ENCODE measurements at regions not wholly inside any gene's neighbourhood (a gene's known extent, or its start where the extent isn't known, plus 50 kb on each side); places are given as distances from the start of the nearest gene placed in this dataset.

- WGBS, 3 donors, result 82 to 88% (median 82%) methylated on average over 11 of the region's 11 CpGs
- no peak for DNase-seq
- no peak overlapping the region for H3K27ac ChIP-seq (ENCODE audit: low read depth in 1 of 3, low read length in 2 of 3)
- H3K27me3 ChIP-seq (ENCODE audit: control insufficient read depth in 3 of 3, insufficient read depth in 3 of 3, low read length in 3 of 3), result no peaks in the 10 kb centered on the region
- no peak for FAIRE-seq
- no peaks in the 10 kb centered on the region for H3K36me3 ChIP-seq (ENCODE audit: control insufficient read depth in 3 of 3, insufficient read depth in 2 of 3, low read depth in 1 of 3, low read length in 3 of 3)
- no peaks in the 10 kb centered on the region for H3K9me3 ChIP-seq (ENCODE audit: control insufficient read depth in 2 of 2, insufficient read depth in 1 of 2, low read depth in 1 of 2, low read length in 1 of 2)
- no peaks in the 10 kb centered on the region for H3K4me1 ChIP-seq (ENCODE audit: control insufficient read depth in 3 of 3, insufficient read depth in 2 of 3, low read depth in 1 of 3, low read length in 2 of 3)
- H3K4me3 ChIP-seq (ENCODE audit: low read depth in 1 of 3, low read length in 3 of 3), result no peak overlapping the region
Observed at GRCh38 chr11:131193031-131193501, 177.3 kb upstream of the NTM start.

GRCh38 chr11:131194726-131195125 is 175.7 kb upstream of the NTM start:
- FAIRE-seq (no peak), DNase-seq (no peak)
- H3K4me3 ChIP-seq (ENCODE audit: low read depth in 1 of 3, low read length in 3 of 3), result no peak overlapping the region
- H3K36me3 ChIP-seq (ENCODE audit: control insufficient read depth in 3 of 3, insufficient read depth in 2 of 3, low read depth in 1 of 3, low read length in 3 of 3), result no peaks in the 10 kb centered on the region
- no peaks in the 10 kb centered on the region for H3K9me3 ChIP-seq (ENCODE audit: control insufficient read depth in 2 of 2, insufficient read depth in 1 of 2, low read depth in 1 of 2, low read length in 1 of 2)
- no peaks in the 10 kb centered on the region for H3K27me3 ChIP-seq (ENCODE audit: control insufficient read depth in 3 of 3, insufficient read depth in 3 of 3, low read length in 3 of 3)
- WGBS, 3 donors, result 79 to 86% (median 85%) methylated on average over 6 of the region's 6 CpGs
- H3K4me1 ChIP-seq (ENCODE audit: control insufficient read depth in 3 of 3, insufficient read depth in 2 of 3, low read depth in 1 of 3, low read length in 2 of 3), result no peaks in the 10 kb centered on the region
- no peak overlapping the region for H3K27ac ChIP-seq (ENCODE audit: low read depth in 1 of 3, low read length in 2 of 3)

- H3K9me3 ChIP-seq (ENCODE audit: control insufficient read depth in 2 of 2, insufficient read depth in 1 of 2, low read depth in 1 of 2, low read length in 1 of 2), result no peaks in the 10 kb centered on the region
- FAIRE-seq (no peak), DNase-seq (peak; percentile 10 to 30)
- no peaks in the 10 kb centered on the region for H3K27me3 ChIP-seq (ENCODE audit: control insufficient read depth in 3 of 3, insufficient read depth in 3 of 3, low read length in 3 of 3)
- 7 to 32% (median 23%) methylated on average over 11 of the region's 11 CpGs for WGBS, 3 donors
- no peak overlapping the region for H3K27ac ChIP-seq (ENCODE audit: low read depth in 1 of 3, low read length in 2 of 3)
- H3K36me3 ChIP-seq (ENCODE audit: control insufficient read depth in 3 of 3, insufficient read depth in 2 of 3, low read depth in 1 of 3, low read length in 3 of 3), result no peaks in the 10 kb centered on the region
- no peaks in the 10 kb centered on the region for H3K4me1 ChIP-seq (ENCODE audit: control insufficient read depth in 3 of 3, insufficient read depth in 2 of 3, low read depth in 1 of 3, low read length in 2 of 3)
- H3K4me3 ChIP-seq (ENCODE audit: low read depth in 1 of 3, low read length in 3 of 3), result no peak overlapping the region
Observed at GRCh38 chr11:131195661-131196517, 174.5 kb upstream of the NTM start.

DNA sequence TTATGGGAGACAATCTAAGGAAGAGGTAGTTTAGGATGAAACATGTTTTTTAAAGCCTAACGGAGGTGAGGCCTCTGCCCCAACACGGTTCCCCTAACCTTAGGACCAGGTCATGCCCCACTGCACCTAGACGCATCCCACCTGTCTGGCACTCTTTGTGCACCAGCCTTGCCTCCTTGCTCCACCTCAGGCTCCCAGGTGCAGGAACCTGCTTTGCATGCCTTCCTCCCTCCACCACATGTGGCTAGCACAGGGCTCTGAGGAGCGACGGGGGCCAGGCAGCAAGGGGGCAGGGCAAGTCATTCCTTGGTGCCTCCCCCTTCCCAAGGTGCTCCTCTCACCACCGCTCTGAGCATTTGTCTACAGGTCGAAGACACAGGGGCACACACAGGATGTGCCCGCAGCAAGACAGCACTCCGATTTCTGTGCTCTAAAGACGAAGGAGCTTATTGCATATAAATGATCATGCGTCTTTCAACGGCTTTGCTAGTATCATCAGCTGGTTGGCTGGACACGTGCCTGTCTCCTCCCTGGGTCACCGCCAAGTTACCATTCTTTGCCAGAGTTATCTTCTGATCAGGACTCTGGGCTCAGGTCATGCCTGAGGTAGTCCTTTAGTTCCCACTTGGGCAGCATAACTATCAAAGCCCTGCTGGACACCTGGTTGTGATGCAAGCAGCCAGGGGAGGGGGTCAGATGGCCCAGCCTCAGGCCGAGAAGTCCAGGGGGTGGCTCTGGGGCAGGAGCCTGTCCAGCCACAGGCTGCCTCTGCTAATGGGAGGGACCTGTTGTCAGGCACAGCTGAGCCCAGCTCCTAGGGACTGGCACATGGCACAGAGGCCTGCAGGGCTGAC is 172.0 kb upstream of the NTM start:
- 54 to 84% (median 72%) methylated on average over 15 of the region's 15 CpGs for WGBS, 3 donors
- no peak overlapping the region for H3K4me3 ChIP-seq (ENCODE audit: low read depth in 1 of 3, low read length in 3 of 3)
- no peaks in the 10 kb centered on the region for H3K9me3 ChIP-seq (ENCODE audit: control insufficient read depth in 2 of 2, insufficient read depth in 1 of 2, low read depth in 1 of 2, low read length in 1 of 2)
- no peak for DNase-seq
- no peak for FAIRE-seq
- H3K4me1 ChIP-seq (ENCODE audit: control insufficient read depth in 3 of 3, insufficient read depth in 2 of 3, low read depth in 1 of 3, low read length in 2 of 3), result no peaks in the 10 kb centered on the region
- no peaks in the 10 kb centered on the region for H3K27me3 ChIP-seq (ENCODE audit: control insufficient read depth in 3 of 3, insufficient read depth in 3 of 3, low read length in 3 of 3)
- no peak overlapping the region for H3K27ac ChIP-seq (ENCODE audit: low read depth in 1 of 3, low read length in 2 of 3)
- no peaks in the 10 kb centered on the region for H3K36me3 ChIP-seq (ENCODE audit: control insufficient read depth in 3 of 3, insufficient read depth in 2 of 3, low read depth in 1 of 3, low read length in 3 of 3)

DNA sequence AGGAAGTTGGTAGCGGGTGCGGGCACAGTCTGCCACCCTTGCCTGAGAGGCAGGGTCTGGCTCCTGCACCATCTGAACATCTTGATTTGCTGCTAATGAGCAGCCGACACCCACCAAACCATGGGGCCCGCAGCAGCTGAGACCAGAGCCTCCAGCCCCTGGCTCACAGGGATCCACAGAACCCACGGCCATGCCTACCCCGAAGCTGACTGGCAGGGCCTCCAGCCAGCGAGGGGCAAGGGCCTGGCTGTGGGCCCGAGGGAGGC is 171.5 kb upstream of the NTM start:
- 89 to 91% (median 90%) methylated on average over 8 of the region's 8 CpGs for WGBS, 3 donors
- Histone ChIP-seq H3K9me3 (ENCODE audit: control insufficient read depth in 2 of 2, insufficient read depth in 1 of 2, low read depth in 1 of 2, low read length in 1 of 2) (no peaks in the 10 kb centered on the region), H3K27ac (ENCODE audit: low read depth in 1 of 3, low read length in 2 of 3) (no peak overlapping the region), H3K27me3 (ENCODE audit: control insufficient read depth in 3 of 3, insufficient read depth in 3 of 3, low read length in 3 of 3) (no peaks in the 10 kb centered on the region), H3K4me3 (ENCODE audit: low read depth in 1 of 3, low read length in 3 of 3) (no peak overlapping the region), H3K4me1 (ENCODE audit: control insufficient read depth in 3 of 3, insufficient read depth in 2 of 3, low read depth in 1 of 3, low read length in 2 of 3) (no peaks in the 10 kb centered on the region), H3K36me3 (ENCODE audit: control insufficient read depth in 3 of 3, insufficient read depth in 2 of 3, low read depth in 1 of 3, low read length in 3 of 3) (no peaks in the 10 kb centered on the region)
- FAIRE-seq (no peak), DNase-seq (no peak)

- DNase-seq (no peak), FAIRE-seq (no peak)
- Histone ChIP-seq H3K27ac (ENCODE audit: low read depth in 1 of 3, low read length in 2 of 3) (no peak overlapping the region), H3K4me1 (ENCODE audit: control insufficient read depth in 3 of 3, insufficient read depth in 2 of 3, low read depth in 1 of 3, low read length in 2 of 3) (no peaks in the 10 kb centered on the region), H3K4me3 (ENCODE audit: low read depth in 1 of 3, low read length in 3 of 3) (no peak overlapping the region), H3K9me3 (ENCODE audit: control insufficient read depth in 2 of 2, insufficient read depth in 1 of 2, low read depth in 1 of 2, low read length in 1 of 2) (no peaks in the 10 kb centered on the region), H3K36me3 (ENCODE audit: control insufficient read depth in 3 of 3, insufficient read depth in 2 of 3, low read depth in 1 of 3, low read length in 3 of 3) (no peaks in the 10 kb centered on the region), H3K27me3 (ENCODE audit: control insufficient read depth in 3 of 3, insufficient read depth in 3 of 3, low read length in 3 of 3) (no peaks in the 10 kb centered on the region)
- 87 to 91% (median 90%) methylated on average over 12 of the region's 12 CpGs for WGBS, 3 donors
Observed at GRCh38 chr11:131201674-131202073, 168.7 kb upstream of the NTM start.

DNA sequence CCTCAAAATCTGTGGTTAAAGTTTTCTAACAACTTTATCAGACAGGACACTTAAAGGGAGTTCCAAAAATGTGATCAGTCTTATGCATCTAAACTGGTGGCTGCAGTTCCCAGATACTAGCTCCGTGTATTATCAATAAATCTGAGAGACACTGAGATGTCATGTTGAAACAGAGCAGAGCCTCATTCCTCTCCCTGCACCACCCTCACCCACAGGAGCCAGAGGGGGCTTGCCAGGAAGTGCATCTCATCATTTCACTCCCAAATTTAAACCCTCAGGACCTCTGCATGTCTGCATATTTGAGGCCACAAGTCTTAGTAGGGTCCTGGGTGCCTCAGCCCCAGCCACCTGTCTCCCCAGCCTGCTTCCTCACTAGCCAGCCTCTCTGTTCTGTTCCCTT is 167.4 kb upstream of the NTM start:
- no peaks in the 10 kb centered on the region for H3K27me3 ChIP-seq (ENCODE audit: control insufficient read depth in 3 of 3, insufficient read depth in 3 of 3, low read length in 3 of 3)
- H3K9me3 ChIP-seq (ENCODE audit: control insufficient read depth in 2 of 2, insufficient read depth in 1 of 2, low read depth in 1 of 2, low read length in 1 of 2), result no peaks in the 10 kb centered on the region
- no peak overlapping the region for H3K27ac ChIP-seq (ENCODE audit: low read depth in 1 of 3, low read length in 2 of 3)
- H3K4me3 ChIP-seq (ENCODE audit: low read depth in 1 of 3, low read length in 3 of 3), result no peak overlapping the region
- FAIRE-seq (no peak), DNase-seq (no peak)
- 41 to 54% (median 41%) methylated on average over 1 of the region's 1 CpG for WGBS, 3 donors
- no peaks in the 10 kb centered on the region for H3K4me1 ChIP-seq (ENCODE audit: control insufficient read depth in 3 of 3, insufficient read depth in 2 of 3, low read depth in 1 of 3, low read length in 2 of 3)
- H3K36me3 ChIP-seq (ENCODE audit: control insufficient read depth in 3 of 3, insufficient read depth in 2 of 3, low read depth in 1 of 3, low read length in 3 of 3), result no peaks in the 10 kb centered on the region

GRCh38 chr11:131204282-131204681 is 166.1 kb upstream of the NTM start:
- H3K27ac ChIP-seq (ENCODE audit: low read depth in 1 of 3, low read length in 2 of 3), result no peak overlapping the region
- DNase-seq, result no peak
- H3K36me3 ChIP-seq (ENCODE audit: control insufficient read depth in 3 of 3, insufficient read depth in 2 of 3, low read depth in 1 of 3, low read length in 3 of 3), result no peaks in the 10 kb centered on the region
- H3K27me3 ChIP-seq (ENCODE audit: control insufficient read depth in 3 of 3, insufficient read depth in 3 of 3, low read length in 3 of 3), result no peaks in the 10 kb centered on the region
- no peak for FAIRE-seq
- H3K9me3 ChIP-seq (ENCODE audit: control insufficient read depth in 2 of 2, insufficient read depth in 1 of 2, low read depth in 1 of 2, low read length in 1 of 2), result no peaks in the 10 kb centered on the region
- 86 to 92% (median 89%) methylated on average over 10 of the region's 10 CpGs for WGBS, 3 donors
- H3K4me3 ChIP-seq (ENCODE audit: low read depth in 1 of 3, low read length in 3 of 3), result no peak overlapping the region
- H3K4me1 ChIP-seq (ENCODE audit: control insufficient read depth in 3 of 3, insufficient read depth in 2 of 3, low read depth in 1 of 3, low read length in 2 of 3), result no peaks in the 10 kb centered on the region
